ENCODE measurements at regions not wholly inside any gene's neighbourhood (a gene's known extent, or its start where the extent isn't known, plus 50 kb on each side); places are given as distances from the start of the nearest gene placed in this dataset.
"Not testable (repeated sequence)": the region's sequence is repeated elsewhere in the genome, so short reads cannot be mapped to it uniquely, and the experiment has no call there.

- H4K20me1 ChIP-seq (replicated peaks; ENCODE audit: control insufficient read depth, insufficient read depth, low read length); H3K36me3 ChIP-seq (ENCODE audit: control insufficient read depth, insufficient read depth, low read length); intact Hi-C loops (cut with micrococcal nuclease); CTCF ChIA-PET (ENCODE audit: low intra/inter-chr PET ratio); H3K9me3 ChIP-seq (replicated peaks; ENCODE audit: control insufficient read depth, insufficient read depth, low read depth, low read length); BruUV-seq (replicated peaks); POLR2A ChIA-PET; H3K79me2 ChIP-seq (ENCODE audit: control insufficient read depth, insufficient read depth, low read length); ATAC-seq; H2AFZ ChIP-seq (ENCODE audit: low read depth, low read length); H3K9me1 ChIP-seq (ENCODE audit: control insufficient read depth, insufficient read depth, low read length); H3K9ac ChIP-seq (ENCODE audit: insufficient read depth in 1 of 2, low read depth in 2 of 2, low read length in 2 of 2); FAIRE-seq; H3K4me3 ChIP-seq; H3K27me3 ChIP-seq (ENCODE audit: control insufficient read depth in 2 of 2, insufficient read depth in 2 of 2, low read length in 2 of 2); DNase-seq (ENCODE audit: extremely low read depth in 1 of 4, low spot score in 3 of 4); H3K27ac ChIP-seq (ENCODE audit: extremely low read depth, low read depth, low read length); H3K4me1 ChIP-seq (replicated peaks in 1 of 2; ENCODE audit: control insufficient read depth in 2 of 2, insufficient read depth in 2 of 2, low read length in 2 of 2); H3K4me2 ChIP-seq (ENCODE audit: insufficient read depth, low read length): not testable (repeated sequence)
- 0% methylated on average over 2 of the region's 4 CpGs for WGBS (ENCODE audit: insufficient coverage, low coverage, missing lambda C conversion rate)
- in situ Hi-C loops (cut with MboI) = loop anchor here (25.0 kb wide), 1 partner anchor 103 kb away; no protein-coding TSS in a partner anchor
Measured at GRCh38 chr11:4315292-4315691, 52.9 kb downstream of the OR52B4 start.

- intact Hi-C loops (cut with micrococcal nuclease); H3K4me1 ChIP-seq (replicated peaks in 1 of 2; ENCODE audit: control insufficient read depth in 2 of 2, insufficient read depth in 2 of 2, low read length in 2 of 2); FAIRE-seq; POLR2A ChIA-PET; H3K79me2 ChIP-seq (ENCODE audit: control insufficient read depth, insufficient read depth, low read length); DNase-seq (ENCODE audit: extremely low read depth in 1 of 4, low spot score in 3 of 4); BruUV-seq (replicated peaks); H3K9me3 ChIP-seq (replicated peaks; ENCODE audit: control insufficient read depth, insufficient read depth, low read depth, low read length); H3K9ac ChIP-seq (ENCODE audit: insufficient read depth in 1 of 2, low read depth in 2 of 2, low read length in 2 of 2); ATAC-seq; CTCF ChIA-PET (ENCODE audit: low intra/inter-chr PET ratio); H3K4me3 ChIP-seq; H3K9me1 ChIP-seq (ENCODE audit: control insufficient read depth, insufficient read depth, low read length); H3K27ac ChIP-seq (ENCODE audit: extremely low read depth, low read depth, low read length); H3K27me3 ChIP-seq (ENCODE audit: control insufficient read depth in 2 of 2, insufficient read depth in 2 of 2, low read length in 2 of 2); H4K20me1 ChIP-seq (replicated peaks; ENCODE audit: control insufficient read depth, insufficient read depth, low read length); in situ Hi-C loops (cut with MboI); H3K36me3 ChIP-seq (ENCODE audit: control insufficient read depth, insufficient read depth, low read length); H3K4me2 ChIP-seq (ENCODE audit: insufficient read depth, low read length); H2AFZ ChIP-seq (ENCODE audit: low read depth, low read length): not testable (repeated sequence)
- 0% methylated on average over 4 of the region's 9 CpGs for WGBS (ENCODE audit: insufficient coverage, low coverage, missing lambda C conversion rate)
Measured at GRCh38 chr11:4277225-4277624, 91.0 kb downstream of the OR52B4 start.

- DNase-seq (ENCODE audit: extremely low read depth in 1 of 4, low spot score in 3 of 4); H3K27ac ChIP-seq (ENCODE audit: extremely low read depth, low read depth, low read length); H3K9me1 ChIP-seq (ENCODE audit: control insufficient read depth, insufficient read depth, low read length); ATAC-seq; H3K9me3 ChIP-seq (replicated peaks; ENCODE audit: control insufficient read depth, insufficient read depth, low read depth, low read length); POLR2A ChIA-PET; H3K4me3 ChIP-seq; H4K20me1 ChIP-seq (replicated peaks; ENCODE audit: control insufficient read depth, insufficient read depth, low read length); H3K9ac ChIP-seq (ENCODE audit: insufficient read depth in 1 of 2, low read depth in 2 of 2, low read length in 2 of 2); H3K4me2 ChIP-seq (ENCODE audit: insufficient read depth, low read length); H3K4me1 ChIP-seq (replicated peaks in 1 of 2; ENCODE audit: control insufficient read depth in 2 of 2, insufficient read depth in 2 of 2, low read length in 2 of 2); in situ Hi-C loops (cut with MboI); H2AFZ ChIP-seq (ENCODE audit: low read depth, low read length); CTCF ChIA-PET (ENCODE audit: low intra/inter-chr PET ratio); BruUV-seq (replicated peaks); H3K27me3 ChIP-seq (ENCODE audit: control insufficient read depth in 2 of 2, insufficient read depth in 2 of 2, low read length in 2 of 2); intact Hi-C loops (cut with micrococcal nuclease); H3K79me2 ChIP-seq (ENCODE audit: control insufficient read depth, insufficient read depth, low read length); H3K36me3 ChIP-seq (ENCODE audit: control insufficient read depth, insufficient read depth, low read length); FAIRE-seq: not testable (repeated sequence)
- no CpG with 5 or more reads among the region's 3 CpGs for WGBS (ENCODE audit: insufficient coverage, low coverage, missing lambda C conversion rate)
Measured at GRCh38 chr11:4251085-4251484, 117.1 kb downstream of the OR52B4 start.

DNA sequence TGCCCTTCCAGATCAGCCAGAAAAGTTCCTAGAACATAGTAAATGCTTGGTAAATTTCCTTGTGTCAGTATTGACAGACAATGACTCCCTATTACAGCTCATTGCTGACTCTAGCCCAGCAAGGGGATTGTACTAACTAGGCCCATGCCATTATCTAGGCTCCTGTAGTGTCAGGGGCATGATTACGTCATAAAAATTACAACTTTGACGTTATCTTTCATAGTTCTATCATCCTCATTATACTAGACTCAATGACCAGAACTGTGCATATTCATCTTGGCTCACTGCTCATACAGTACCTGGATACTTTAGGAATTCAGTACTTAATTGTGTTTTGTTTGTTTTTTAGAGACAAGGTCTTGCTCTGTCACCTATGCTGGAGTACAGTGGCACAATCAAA, 118.7 kb downstream of the OR52B4 start:
- CTCF ChIA-PET (ENCODE audit: low intra/inter-chr PET ratio); H3K27me3 ChIP-seq (ENCODE audit: control insufficient read depth in 2 of 2, insufficient read depth in 2 of 2, low read length in 2 of 2); in situ Hi-C loops (cut with MboI); H2AFZ ChIP-seq (ENCODE audit: low read depth, low read length); POLR2A ChIA-PET; H3K4me3 ChIP-seq; H3K79me2 ChIP-seq (ENCODE audit: control insufficient read depth, insufficient read depth, low read length); H3K27ac ChIP-seq (ENCODE audit: extremely low read depth, low read depth, low read length); ATAC-seq; H3K9ac ChIP-seq (ENCODE audit: insufficient read depth in 1 of 2, low read depth in 2 of 2, low read length in 2 of 2); BruUV-seq (replicated peaks); H3K36me3 ChIP-seq (ENCODE audit: control insufficient read depth, insufficient read depth, low read length); H3K9me3 ChIP-seq (replicated peaks; ENCODE audit: control insufficient read depth, insufficient read depth, low read depth, low read length); FAIRE-seq; intact Hi-C loops (cut with micrococcal nuclease); H3K4me2 ChIP-seq (ENCODE audit: insufficient read depth, low read length); DNase-seq (ENCODE audit: extremely low read depth in 1 of 4, low spot score in 3 of 4); H4K20me1 ChIP-seq (replicated peaks; ENCODE audit: control insufficient read depth, insufficient read depth, low read length); H3K4me1 ChIP-seq (replicated peaks in 1 of 2; ENCODE audit: control insufficient read depth in 2 of 2, insufficient read depth in 2 of 2, low read length in 2 of 2); H3K9me1 ChIP-seq (ENCODE audit: control insufficient read depth, insufficient read depth, low read length): not testable (repeated sequence)
- no CpG with 5 or more reads among the region's 2 CpGs for WGBS (ENCODE audit: insufficient coverage, low coverage, missing lambda C conversion rate)

All from K562 (cell line).